Right lobe of liver (tissue), 4 donors: ENCODE measurements at regions not wholly inside any gene's neighbourhood (a gene's known extent, or its start where the extent isn't known, plus 50 kb on each side); places are given as distances from the start of the nearest gene placed in this dataset.

ENCODE experiments used
- CTCF ChIP-seq, 4 donors: fragments of 200-600 bp in 3 of 4; fragments of 450-650 bp in 1 of 4; IDR thresholded peaks; one replicate each; pipeline versions ENCODE4 v1.5.1 to v1.8.0; 2016 to 2022; ENCODE audit warnings: antibody characterized with exemption in 4 of 4, mild to moderate bottlenecking in 2 of 4
- POLR2A ChIP-seq: fragments of 450-650 bp; IDR thresholded peaks from one replicate; pipeline ENCODE4 v1.6.1; 2017; ENCODE audit warnings: antibody characterized with exemption, mild to moderate bottlenecking
- donor health status: DM: no; HTN: no; CAD: no.
- donor health status: DM: no; HTN: no; CAD: no.
- donor health status: DM: no; HTN: yes; CAD: no.

GRCh38 chrY:7557675-7558074 is 646.1 kb upstream of the AMELY start:
- TF ChIP-seq CTCF (IDR thresholded peaks at IDR 0.05) = no peak
- no peak for TF ChIP-seq POLR2A
